GM12892 (cell line): ENCODE measurements at regions not wholly inside any gene's neighbourhood (a gene's known extent, or its start where the extent isn't known, plus 50 kb on each side); places are given as distances from the start of the nearest gene placed in this dataset.

Experiments
- DNase-seq: peaks from one replicate; pipeline ENCODE4 v3.0.0; 2011; ENCODE audit not compliant: insufficient read length
- FAIRE-seq: peaks from 2 replicates; lab custom pipeline; 2011; peaks lifted over from hg19 to GRCh38; lab: Jason Lieb, UNC
- POLR2A ChIP-seq: IDR thresholded peaks from 2 replicates; pipeline ENCODE4 v1.6.1; 2011; ENCODE audit warnings: low read depth, low read length, control low read depth
- POLR2AphosphoS5 ChIP-seq: IDR thresholded peaks from 2 replicates; pipeline ENCODE4 v1.6.1; 2011; ENCODE audit warnings: low read depth, low read length, control low read depth
- TAF1 ChIP-seq: IDR thresholded peaks from 2 replicates; pipeline ENCODE4 v1.6.1; 2011; ENCODE audit warnings: low read depth, mild to moderate bottlenecking, control low read depth, low read length, borderline replicate concordance

GRCh38 chr22:48186146-48186790 lies 1423.8 kb downstream of the TBC1D22A start:
- TF ChIP-seq TAF1 = no peak
- no peak for TF ChIP-seq POLR2AphosphoS5
- TF ChIP-seq POLR2A = no peak
- DNase-seq = no peak
- FAIRE-seq = no peak

GRCh38 chr22:48185071-48186055 lies 1422.9 kb downstream of the TBC1D22A start:
- no peak for FAIRE-seq
- TF ChIP-seq POLR2AphosphoS5 (no peak), TAF1 (no peak), POLR2A (no peak)
- DNase-seq = no peak

DNA sequence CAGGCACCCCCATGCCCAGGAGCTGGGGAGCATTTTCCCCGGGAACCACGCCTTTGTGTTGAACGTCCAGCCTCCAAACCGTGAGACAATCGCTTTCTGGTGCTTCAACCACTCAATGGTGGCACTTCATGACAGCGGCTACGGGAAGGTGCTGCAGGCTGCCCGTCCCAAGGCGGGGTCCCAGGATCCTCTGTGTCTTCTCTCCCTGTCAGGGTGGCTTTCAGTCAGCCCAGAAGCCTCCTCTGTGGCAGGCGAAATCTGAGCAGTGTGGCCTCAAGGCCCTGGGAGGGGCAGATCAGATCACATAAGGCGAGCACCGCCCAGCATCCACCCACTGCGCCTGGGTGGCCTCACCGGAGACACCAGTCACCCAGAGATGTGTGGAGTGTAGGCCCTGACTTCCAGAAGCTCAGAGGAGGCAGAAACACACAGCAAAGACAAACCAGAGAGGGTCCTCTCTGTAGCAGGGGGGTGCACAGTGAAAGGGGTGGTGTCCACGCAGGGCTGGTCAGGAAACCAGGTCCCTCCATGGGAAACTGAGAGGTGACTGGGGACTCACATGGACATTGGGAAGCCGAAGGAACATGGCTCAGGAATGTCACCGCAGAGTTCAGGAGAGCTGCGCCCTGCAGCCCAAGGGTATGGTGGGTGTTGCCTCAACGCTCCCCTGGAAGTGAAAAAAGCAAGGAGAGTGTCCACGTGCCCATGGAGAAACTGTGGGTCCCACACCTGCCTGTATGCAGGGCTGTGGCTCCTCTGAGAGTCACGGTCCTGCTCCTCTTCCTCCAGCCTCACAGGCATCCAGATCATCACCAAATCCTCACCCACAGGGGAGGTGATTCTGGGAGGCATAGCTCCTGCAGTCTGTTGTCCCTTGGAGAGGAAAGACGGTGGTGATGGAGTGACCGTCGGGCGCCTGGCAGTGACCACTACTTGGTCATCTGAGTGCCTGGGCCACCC lies 1420.7 kb downstream of the TBC1D22A start:
- FAIRE-seq (no peak), DNase-seq (no peak)
- no peak for TF ChIP-seq TAF1
- TF ChIP-seq POLR2AphosphoS5 = no peak
- TF ChIP-seq POLR2A = no peak

GRCh38 chr22:48182031-48182430 lies 1419.6 kb downstream of the TBC1D22A start:
- no peak for FAIRE-seq

GRCh38 chr22:48181263-48181955 lies 1419.0 kb downstream of the TBC1D22A start:
- no peak for TF ChIP-seq TAF1
- TF ChIP-seq POLR2AphosphoS5 = no peak
- TF ChIP-seq POLR2A = no peak
- FAIRE-seq (no peak), DNase-seq (no peak)

More at GRCh38 chr22:48182031-48182430, 1419.6 kb downstream of the TBC1D22A start:
- DNase-seq = no peak
- TF ChIP-seq POLR2AphosphoS5 (no peak), TAF1 (no peak), POLR2A (no peak)

DNA sequence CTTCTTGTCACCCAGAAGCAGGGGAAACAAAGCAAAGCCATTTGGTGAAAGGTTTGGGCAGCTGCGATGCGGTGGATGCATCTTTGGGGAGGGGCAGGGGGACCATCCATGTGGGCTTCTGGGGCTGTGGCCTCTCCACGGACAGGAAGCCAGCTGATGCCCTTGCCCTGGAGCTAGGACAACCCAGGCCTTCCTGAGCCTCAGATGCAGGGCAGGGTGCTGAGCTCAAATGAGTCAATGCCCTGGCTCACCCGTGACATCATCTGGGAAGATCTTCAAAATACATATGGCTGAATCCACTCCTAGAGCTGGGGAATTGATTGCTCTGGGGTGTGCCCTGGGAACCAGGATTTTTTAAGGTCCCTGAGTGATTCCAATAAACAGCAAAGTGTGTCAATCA lies 1418.2 kb downstream of the TBC1D22A start:
- TF ChIP-seq TAF1 = no peak
- no peak for TF ChIP-seq POLR2A
- TF ChIP-seq POLR2AphosphoS5 = no peak
- no peak for FAIRE-seq
- no peak for DNase-seq

DNA sequence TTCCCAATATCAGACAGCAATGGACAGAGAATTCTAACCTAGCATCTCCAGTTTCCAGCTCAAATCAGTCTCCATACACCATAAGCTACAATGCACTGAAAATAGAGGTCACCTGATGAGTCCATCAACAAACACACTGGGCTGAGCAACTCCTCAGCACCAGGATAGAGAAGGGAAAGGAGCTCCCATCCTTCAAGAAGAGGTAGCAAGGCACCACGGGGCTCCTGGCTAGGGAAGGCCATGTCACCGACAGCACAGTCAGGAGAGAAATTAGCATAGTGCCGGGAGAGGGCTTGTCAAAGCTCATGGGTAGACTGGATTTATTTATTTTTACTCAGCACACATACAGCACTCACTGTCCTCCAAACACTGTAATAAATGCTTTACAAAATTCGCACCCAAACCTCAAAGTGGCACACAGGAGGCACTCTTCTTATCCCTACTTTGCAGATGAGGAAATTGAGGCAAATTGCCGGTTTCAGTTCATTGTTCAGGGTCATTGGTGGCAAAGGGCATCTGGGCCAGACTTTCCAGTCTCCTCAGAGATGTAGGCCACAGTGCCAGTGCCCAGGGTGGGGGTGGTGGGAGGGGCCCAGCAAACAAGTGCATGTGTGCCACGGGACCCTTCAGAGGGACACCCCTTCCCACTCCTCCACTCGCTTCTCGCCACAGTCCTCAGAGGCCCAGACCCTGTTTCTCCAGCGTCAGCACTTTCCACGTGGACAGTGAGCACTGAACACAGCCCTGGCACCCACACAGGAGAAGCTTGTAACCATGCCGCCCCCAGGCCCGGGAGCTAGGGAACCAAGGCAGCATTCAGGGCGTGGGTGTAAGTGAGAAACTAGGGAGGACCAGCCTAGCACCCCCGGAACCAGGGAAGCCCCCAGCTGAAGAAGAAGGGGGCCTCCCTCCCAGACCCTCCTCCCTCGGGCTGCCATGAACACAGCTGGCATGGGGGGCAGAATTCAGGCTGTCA lies 1417.4 kb downstream of the TBC1D22A start:
- DNase-seq = no peak
- no peak for FAIRE-seq
- TF ChIP-seq POLR2A (no peak), TAF1 (no peak), POLR2AphosphoS5 (no peak)

DNA sequence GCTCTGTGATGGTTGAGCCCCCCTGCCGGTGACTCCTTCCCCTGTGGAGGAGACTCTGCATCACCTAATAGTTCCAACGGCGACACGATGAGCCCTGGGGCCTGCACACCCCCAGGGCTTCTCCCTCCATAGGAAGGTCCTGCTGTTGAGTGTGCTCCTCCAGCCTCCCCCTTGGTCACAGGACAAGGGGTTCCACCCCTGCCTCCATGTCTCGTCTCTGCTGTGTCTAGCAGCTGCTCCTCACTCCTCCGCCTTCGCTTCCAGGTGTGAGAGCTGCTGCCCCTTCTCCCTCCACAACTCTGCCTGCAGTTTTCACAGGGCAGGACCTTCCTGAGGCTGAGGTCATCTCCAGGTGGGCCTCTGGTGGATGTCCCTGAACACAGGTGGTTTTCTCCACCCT lies 1416.1 kb downstream of the TBC1D22A start:
- FAIRE-seq (no peak), DNase-seq (no peak)
- TF ChIP-seq POLR2A = no peak
- TF ChIP-seq TAF1 = no peak
- TF ChIP-seq POLR2AphosphoS5 = no peak

- FAIRE-seq (no peak), DNase-seq (no peak)
- TF ChIP-seq POLR2A (no peak), TAF1 (no peak), POLR2AphosphoS5 (no peak)
Observed at GRCh38 chr22:48177631-48178030, 1415.2 kb downstream of the TBC1D22A start.

DNA sequence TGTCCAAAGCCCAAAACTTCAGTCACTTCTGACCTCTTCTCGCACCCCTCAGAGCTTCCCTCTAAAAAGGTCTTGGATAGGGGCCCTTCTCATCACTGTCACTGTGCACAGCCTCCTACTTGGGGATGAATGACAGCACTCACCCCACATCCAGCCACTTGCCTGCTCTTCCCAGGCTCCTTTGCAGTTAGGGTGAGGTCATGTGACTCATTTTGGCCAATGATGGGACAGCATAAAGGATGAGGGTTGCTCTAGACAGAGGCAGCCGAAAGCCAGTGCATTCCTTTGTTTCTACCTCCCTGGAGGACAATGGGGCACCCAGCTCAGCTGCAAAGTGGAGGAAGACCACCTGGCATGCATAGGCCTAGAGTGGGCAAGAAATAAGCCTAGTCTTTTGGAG lies 1413.3 kb downstream of the TBC1D22A start:
- TF ChIP-seq TAF1 = no peak
- no peak for TF ChIP-seq POLR2AphosphoS5
- DNase-seq (no peak), FAIRE-seq (no peak)
